CD14-positive monocyte (primary cell): ENCODE measurements at regions not wholly inside any gene's neighbourhood (a gene's known extent, or its start where the extent isn't known, plus 50 kb on each side); places are given as distances from the start of the nearest gene placed in this dataset.

ENCODE experiments used
- DNase-seq, 3 donors: peaks; one replicate each; pipeline ENCODE4 v3.0.0-alpha.2; 2011 to 2022
- H2AFZ ChIP-seq: 2 replicates; pipeline ENCODE4 v1.6.0; 2012; ENCODE audit warnings: mild to moderate bottlenecking, low read depth, low read length, inconsistent platforms; ENCODE audit not compliant: insufficient read depth, poor library complexity, severe bottlenecking
- H3K27ac ChIP-seq, 2 donors: 1 replicate in 1 of 2; 2 replicates in 1 of 2; pipeline ENCODE4 v1.5.1; 2012 to 2013; ENCODE audit warnings: low read length in 2 of 2, control low read depth in 1 of 2, inconsistent platforms in 1 of 2, low read depth in 1 of 2, mild to moderate bottlenecking in 1 of 2
- H3K27me3 ChIP-seq, 2 donors: one replicate each; pipeline versions ENCODE4 v1.6.0 to v1.6.1; 2011 to 2013; ENCODE audit warnings: low read length in 2 of 2; ENCODE audit not compliant: control insufficient read depth in 2 of 2, insufficient read depth in 2 of 2
- H3K36me3 ChIP-seq, 2 donors: replicated peaks in 1 of 2; 1 replicate in 1 of 2; 2 replicates in 1 of 2; pipeline versions ENCODE4 v1.5.1 to v1.6.1; 2012 to 2013; ENCODE audit warnings: low read length in 2 of 2, control low read depth in 1 of 2, inconsistent platforms in 1 of 2, mild to moderate bottlenecking in 1 of 2; ENCODE audit not compliant: insufficient read depth in 2 of 2, control insufficient read depth in 1 of 2
- H3K4me1 ChIP-seq, 2 donors: 1 replicate in 1 of 2; 2 replicates in 1 of 2; pipeline versions ENCODE4 v1.5.1 to v1.6.1; 2012 to 2013; ENCODE audit warnings: low read length in 2 of 2, control low read depth in 1 of 2, inconsistent platforms in 1 of 2, mild to moderate bottlenecking in 1 of 2, moderate library complexity in 1 of 2; ENCODE audit not compliant: insufficient read depth in 2 of 2, control insufficient read depth in 1 of 2
- H3K4me2 ChIP-seq: replicated peaks from 2 replicates; pipeline ENCODE3; 2012; ENCODE audit warnings: low read length, moderate library complexity, mild to moderate bottlenecking; ENCODE audit not compliant: poor library complexity, severe bottlenecking; ENCODE audit errors: extremely low read depth
- H3K4me3 ChIP-seq, 3 experiments: fragments of 200-600 bp in 1 of 3; sonication (generic) in 1 of 3; replicated peaks in 1 of 3; 1 replicate in 2 of 3; 2 replicates in 1 of 3; pipeline ENCODE4 v1.5.1; 2011 to 2013; ENCODE audit warnings: low read length in 3 of 3, mild to moderate bottlenecking in 3 of 3, control low read depth in 2 of 3, low read depth in 2 of 3, inconsistent platforms in 1 of 3, moderate library complexity in 1 of 3
- H3K79me2 ChIP-seq: 2 replicates; pipeline ENCODE4 v1.6.0; 2012; ENCODE audit warnings: mild to moderate bottlenecking, control low read depth, inconsistent platforms, low read length, moderate library complexity; ENCODE audit not compliant: insufficient read depth
- H3K9ac ChIP-seq: 2 replicates; pipeline ENCODE4 v1.6.0; 2017; ENCODE audit warnings: low read length, mild to moderate bottlenecking; ENCODE audit not compliant: insufficient read depth, poor library complexity, severe bottlenecking
- H3K9me3 ChIP-seq, 2 donors: replicated peaks in 1 of 2; 1 replicate in 1 of 2; 2 replicates in 1 of 2; pipeline versions ENCODE4 v1.5.1 to v1.6.1; 2012 to 2013; ENCODE audit warnings: low read length in 2 of 2, control low read depth in 1 of 2; ENCODE audit not compliant: control insufficient read depth in 1 of 2, insufficient read depth in 1 of 2
- H4K20me1 ChIP-seq: 2 replicates; pipeline ENCODE4 v1.6.0; 2012; ENCODE audit warnings: mild to moderate bottlenecking, low read length, control low read depth, moderate library complexity; ENCODE audit not compliant: insufficient read depth
- H3K27ac Mint-ChIP-seq, 7 donors: one replicate each; pipeline ENCODE4 v1.8.0; 2020; ENCODE audit warnings: mild to moderate bottlenecking in 7 of 7, mixed read lengths in 7 of 7, moderate library complexity in 6 of 7, inconsistent platforms in 2 of 7
- H3K27me3 Mint-ChIP-seq, 3 donors: one replicate each; pipeline ENCODE4 v1.8.0; 2021 to 2022; ENCODE audit warnings: low read depth in 3 of 3, mild to moderate bottlenecking in 3 of 3, mixed read lengths in 3 of 3, moderate library complexity in 3 of 3, inconsistent platforms in 1 of 3
- H3K36me3 Mint-ChIP-seq, 2 donors: one replicate each; pipeline ENCODE4 v1.8.0; 2020; ENCODE audit warnings: mixed read lengths in 2 of 2, inconsistent platforms in 1 of 2, mild to moderate bottlenecking in 1 of 2
- H3K4me1 Mint-ChIP-seq: one replicate; pipeline ENCODE4 v1.8.0; 2020; ENCODE audit warnings: mild to moderate bottlenecking, mixed read lengths
- H3K4me3 Mint-ChIP-seq, 2 donors: one replicate each; pipeline ENCODE4 v1.8.0; 2020; ENCODE audit warnings: mild to moderate bottlenecking in 2 of 2, mixed read lengths in 2 of 2, moderate library complexity in 1 of 2
- H3K9me3 Mint-ChIP-seq, 7 donors: one replicate each; pipeline ENCODE4 v1.8.0; 2020 to 2022; ENCODE audit warnings: mixed read lengths in 7 of 7, mild to moderate bottlenecking in 6 of 7, moderate library complexity in 6 of 7, inconsistent platforms in 2 of 7
- WGBS: methylation state at CpG from one replicate; pipeline ENCODE4 v1.1.5; 2013; ENCODE audit warnings: missing lambda C conversion rate; ENCODE audit not compliant: insufficient coverage; 5-methylcytosine and 5-hydroxymethylcytosine counted together
- intact Hi-C, 2 donors: fragments of 100-400 bp; cut with micrococcal nuclease; formaldehyde crosslinking; loops; one replicate each; pipeline versions ENCODE4 v1.15.0 to v1.15.1; 2023
- TF ChIP-seq, protein P1 (sequence below): fragments of 200-600 bp; IDR thresholded peaks from one replicate; pipeline ENCODE4 v1.8.0; 2022; ENCODE audit warnings: antibody characterized with exemption, mild to moderate bottlenecking

DNA sequence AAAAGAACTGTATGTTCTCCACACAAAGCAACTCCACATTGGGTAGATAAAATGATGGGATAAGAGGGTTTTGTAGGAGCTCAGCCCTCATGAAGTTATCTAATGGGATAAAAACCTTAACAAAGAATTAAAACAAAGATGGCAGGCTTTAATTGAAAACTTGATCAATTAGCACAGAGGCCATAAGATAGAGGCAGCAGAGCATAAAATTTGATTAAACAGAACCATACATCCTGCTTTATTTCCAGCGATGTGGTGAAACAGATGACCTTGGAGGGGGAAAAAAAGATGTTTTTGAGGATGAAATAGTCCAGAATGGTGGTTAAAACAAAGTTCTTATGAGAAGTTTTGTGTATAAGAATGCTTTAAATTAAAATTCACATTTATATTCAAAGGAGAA is 130.9 kb upstream of the ALCAM start:
- TF ChIP-seq, protein P1, sequence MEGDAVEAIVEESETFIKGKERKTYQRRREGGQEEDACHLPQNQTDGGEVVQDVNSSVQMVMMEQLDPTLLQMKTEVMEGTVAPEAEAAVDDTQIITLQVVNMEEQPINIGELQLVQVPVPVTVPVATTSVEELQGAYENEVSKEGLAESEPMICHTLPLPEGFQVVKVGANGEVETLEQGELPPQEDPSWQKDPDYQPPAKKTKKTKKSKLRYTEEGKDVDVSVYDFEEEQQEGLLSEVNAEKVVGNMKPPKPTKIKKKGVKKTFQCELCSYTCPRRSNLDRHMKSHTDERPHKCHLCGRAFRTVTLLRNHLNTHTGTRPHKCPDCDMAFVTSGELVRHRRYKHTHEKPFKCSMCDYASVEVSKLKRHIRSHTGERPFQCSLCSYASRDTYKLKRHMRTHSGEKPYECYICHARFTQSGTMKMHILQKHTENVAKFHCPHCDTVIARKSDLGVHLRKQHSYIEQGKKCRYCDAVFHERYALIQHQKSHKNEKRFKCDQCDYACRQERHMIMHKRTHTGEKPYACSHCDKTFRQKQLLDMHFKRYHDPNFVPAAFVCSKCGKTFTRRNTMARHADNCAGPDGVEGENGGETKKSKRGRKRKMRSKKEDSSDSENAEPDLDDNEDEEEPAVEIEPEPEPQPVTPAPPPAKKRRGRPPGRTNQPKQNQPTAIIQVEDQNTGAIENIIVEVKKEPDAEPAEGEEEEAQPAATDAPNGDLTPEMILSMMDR, result no peak
- intact Hi-C loops, result no loop called here
- H3K36me3 Mint-ChIP-seq, result no peaks in the 10 kb centered on the region
- no peak overlapping the region for H3K27ac Mint-ChIP-seq
- H3K4me1 Mint-ChIP-seq, result no peaks in the 10 kb centered on the region
- peaks cover 0 to 2% (median 0%) of the 10 kb centered on the region in 3 donors for H3K27me3 Mint-ChIP-seq
- DNase-seq, result no peak
- Histone ChIP-seq H3K36me3 (no peaks in the 10 kb centered on the region), H3K4me1 (no peaks in the 10 kb centered on the region), H3K9me3 (no peaks in the 10 kb centered on the region), H3K4me3 (no peak overlapping the region), H3K27me3 (no peaks in the 10 kb centered on the region), H3K4me2 (no peak overlapping the region), H2AFZ (no peak overlapping the region), H3K9ac (no peak overlapping the region), H3K27ac (no peak overlapping the region), H3K79me2 (no peaks in the 10 kb centered on the region), H4K20me1 (no peaks in the 10 kb centered on the region)
- H3K4me3 Mint-ChIP-seq, result no peak overlapping the region
- no CpG with 5 or more reads among the region's 1 CpG for WGBS
- peaks cover 0 to 3% (median 2%) of the 10 kb centered on the region in 7 donors for H3K9me3 Mint-ChIP-seq

DNA sequence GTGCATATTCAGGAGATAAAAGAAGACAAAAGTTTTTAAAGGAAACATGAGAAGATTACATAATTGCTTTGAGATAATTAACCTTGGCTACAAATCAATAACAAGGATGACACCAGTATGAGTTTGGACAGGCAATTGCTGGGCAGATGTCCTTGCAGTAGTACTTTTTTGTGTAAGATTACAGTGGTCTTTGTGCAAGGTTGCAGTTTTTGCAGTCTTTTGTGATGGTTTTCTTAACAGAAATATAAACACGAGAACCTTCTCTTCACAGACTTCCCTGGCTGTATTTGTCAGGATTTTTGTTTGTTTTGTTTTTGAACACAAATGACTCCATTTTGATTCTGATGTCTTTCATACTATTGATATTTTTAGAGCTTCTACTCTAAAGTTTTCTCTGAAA is 128.3 kb upstream of the ALCAM start:
- Mint-ChIP-seq H3K27ac (no peak overlapping the region), H3K4me1 (no peaks in the 10 kb centered on the region), H3K9me3 (peaks cover 0 to 5% (median 0%) of the 10 kb centered on the region in 7 donors), H3K27me3 (peaks cover 0 to 2% (median 0%) of the 10 kb centered on the region in 3 donors), H3K4me3 (no peak overlapping the region), H3K36me3 (no peaks in the 10 kb centered on the region)
- Histone ChIP-seq H3K27me3 (no peaks in the 10 kb centered on the region), H3K9me3 (no peaks in the 10 kb centered on the region), H4K20me1 (no peaks in the 10 kb centered on the region), H3K36me3 (no peaks in the 10 kb centered on the region), H3K4me1 (no peaks in the 10 kb centered on the region), H2AFZ (no peak overlapping the region), H3K9ac (no peak overlapping the region), H3K4me3 (no peak overlapping the region), H3K27ac (no peak overlapping the region), H3K4me2 (no peak overlapping the region), H3K79me2 (no peaks in the 10 kb centered on the region)
- DNase-seq, result no peak
- WGBS, result no CpG with 5 or more reads among the region's 1 CpG
- TF ChIP-seq, protein P1, result no peak
- intact Hi-C loops, result no loop called here
